H1 (cell line): ENCODE measurements at regions not wholly inside any gene's neighbourhood (a gene's known extent, or its start where the extent isn't known, plus 50 kb on each side); places are given as distances from the start of the nearest gene placed in this dataset.

Experiments used
- ATF2 ChIP-seq: IDR thresholded peaks from 2 replicates; pipeline ENCODE4 v1.6.1; 2012; ENCODE audit warnings: low read length, inconsistent platforms
- CEBPB ChIP-seq: IDR thresholded peaks from 2 replicates; pipeline ENCODE4 v1.6.1; 2012; ENCODE audit warnings: low read depth, low read length
- CHD2 ChIP-seq: IDR thresholded peaks from 2 replicates; pipeline ENCODE4 v1.6.1; 2012; ENCODE audit warnings: low read length, improper control_type of control experiment
- MAX ChIP-seq: IDR thresholded peaks from 2 replicates; pipeline ENCODE4 v1.6.1; 2012; ENCODE audit warnings: inconsistent platforms
- SP4 ChIP-seq: IDR thresholded peaks from 2 replicates; pipeline ENCODE4 v1.6.1; 2012; ENCODE audit warnings: low read length, inconsistent platforms
- TAF1 ChIP-seq: IDR thresholded peaks from 2 replicates; pipeline ENCODE4 v1.6.1; 2011; ENCODE audit warnings: mild to moderate bottlenecking, low read depth, low read length
- TCF12 ChIP-seq: IDR thresholded peaks from 2 replicates; pipeline ENCODE4 v1.6.1; 2011; ENCODE audit warnings: low read depth, mild to moderate bottlenecking, low read length

GRCh38 chr18:27711382-27711781 lies 465.5 kb downstream of the CDH2 start (continued):
- TF ChIP-seq ATF2 = no peak
- no peak for TF ChIP-seq TAF1
- TF ChIP-seq CHD2 = no peak
- no peak for TF ChIP-seq CEBPB
- TF ChIP-seq MAX = no peak
- no peak for TF ChIP-seq TCF12
- no peak for TF ChIP-seq SP4
